OCI-LY1 (cell line): ENCODE measurements at regions not wholly inside any gene's neighbourhood (a gene's known extent, or its start where the extent isn't known, plus 50 kb on each side); places are given as distances from the start of the nearest gene placed in this dataset.

Experiments
- H2AFZ ChIP-seq: fragments of 200-600 bp; sonication (generic), shearing (Covaris generic); 2 replicates; pipeline ENCODE4 v1.6.0; 2014; ENCODE audit warnings: antibody characterized with exemption, mild to moderate bottlenecking, low read length
- H3F3A ChIP-seq: fragments of 200-600 bp; sonication (generic), shearing (Covaris generic); 2 replicates; pipeline ENCODE4 v1.6.0; 2014; ENCODE audit warnings: mild to moderate bottlenecking, antibody characterized with exemption, low read length, moderate library complexity; ENCODE audit not compliant: insufficient read depth
- H3K27ac ChIP-seq: fragments of 200-600 bp; sonication (generic); 2 replicates; pipeline ENCODE4 v1.5.1; 2014; ENCODE audit warnings: low read length, mixed run types, mild to moderate bottlenecking, low read depth; ENCODE audit not compliant: poor library complexity, severe bottlenecking
- H3K27me3 ChIP-seq: fragments of 200-600 bp; sonication (generic); 2 replicates; pipeline ENCODE4 v1.6.0; 2014; ENCODE audit warnings: antibody characterized with exemption, mild to moderate bottlenecking, low read length, moderate library complexity; ENCODE audit not compliant: insufficient read depth
- H3K36me3 ChIP-seq: fragments of 200-600 bp; sonication (generic); 2 replicates; pipeline ENCODE4 v1.6.1; 2014; ENCODE audit warnings: mild to moderate bottlenecking, antibody characterized with exemption, low read length, moderate library complexity, mixed read lengths; ENCODE audit not compliant: insufficient read depth
- H3K4me1 ChIP-seq: fragments of 200-600 bp; sonication (generic); 2 replicates; pipeline ENCODE4 v1.5.1; 2014; ENCODE audit warnings: mild to moderate bottlenecking, low read length, moderate library complexity; ENCODE audit not compliant: insufficient read depth, severe bottlenecking
- H3K4me2 ChIP-seq: fragments of 200-600 bp; sonication (generic), shearing (Covaris generic); 2 replicates; pipeline ENCODE4 v1.6.1; 2014; ENCODE audit warnings: low read length
- H3K4me3 ChIP-seq: fragments of 200-600 bp; sonication (generic); 2 replicates; pipeline ENCODE4 v1.5.1; 2014; ENCODE audit warnings: low read length, low read depth, mild to moderate bottlenecking, mixed read lengths; ENCODE audit not compliant: poor library complexity, severe bottlenecking
- H3K79me2 ChIP-seq: fragments of 200-600 bp; shearing (Covaris generic); 2 replicates; pipeline ENCODE4 v1.6.1; 2016; ENCODE audit warnings: mixed run types, low read length, mixed read lengths; ENCODE audit not compliant: insufficient read depth
- H3K9ac ChIP-seq: fragments of 200-600 bp; sonication (generic), shearing (Covaris generic); 2 replicates; pipeline ENCODE4 v1.6.1; 2014; ENCODE audit warnings: mild to moderate bottlenecking, low read length, mixed read lengths
- H3K9me2 ChIP-seq: fragments of 200-600 bp; sonication (generic), shearing (Covaris generic); 2 replicates; pipeline ENCODE4 v1.6.1; 2014; ENCODE audit warnings: low read depth, mild to moderate bottlenecking, low read length, mixed read lengths
- H3K9me3 ChIP-seq: fragments of 200-600 bp; shearing (Covaris generic); 2 replicates; pipeline ENCODE4 v1.6.1; 2014; ENCODE audit warnings: low read length, mixed read lengths
- H4K20me1 ChIP-seq: fragments of 200-600 bp; sonication (generic), shearing (Covaris generic); 2 replicates; pipeline ENCODE4 v1.6.0; 2016; ENCODE audit warnings: mild to moderate bottlenecking, low read length; ENCODE audit not compliant: insufficient read depth
- EZH2 ChIP-seq: fragments of 200-600 bp; sonication (generic), shearing (Covaris generic); IDR thresholded peaks from 2 replicates; pipeline ENCODE4 v1.8.0; 2017; ENCODE audit warnings: borderline replicate concordance, mixed run types, mild to moderate bottlenecking, antibody characterized with exemption, low read length, moderate library complexity, mixed read lengths
- TF ChIP-seq, protein P1 (sequence below): fragments of 200-600 bp; sonication (generic), shearing (Covaris generic); IDR thresholded peaks from 2 replicates; pipeline ENCODE4 v1.5.1; 2017; ENCODE audit warnings: mild to moderate bottlenecking, antibody characterized with exemption, low read length, moderate library complexity, mixed read lengths

- Histone ChIP-seq H3K9me3 (no peaks in the 10 kb centered on the region), H3K36me3 (no peaks in the 10 kb centered on the region), H3K9ac (no peak overlapping the region), H3K27ac (no peak overlapping the region), H3K79me2 (no peaks in the 10 kb centered on the region), H3K27me3 (peaks cover 13% of the 10 kb centered on the region; the same call in 1 of the 2 replicates), H2AFZ (no peak overlapping the region), H3K4me3 (no peak overlapping the region), H3K9me2 (no peaks in the 10 kb centered on the region), H3K4me1 (no peaks in the 10 kb centered on the region), H3K4me2 (no peak overlapping the region), H3F3A (no peaks in the 10 kb centered on the region), H4K20me1 (no peaks in the 10 kb centered on the region)
- TF ChIP-seq, protein P1, sequence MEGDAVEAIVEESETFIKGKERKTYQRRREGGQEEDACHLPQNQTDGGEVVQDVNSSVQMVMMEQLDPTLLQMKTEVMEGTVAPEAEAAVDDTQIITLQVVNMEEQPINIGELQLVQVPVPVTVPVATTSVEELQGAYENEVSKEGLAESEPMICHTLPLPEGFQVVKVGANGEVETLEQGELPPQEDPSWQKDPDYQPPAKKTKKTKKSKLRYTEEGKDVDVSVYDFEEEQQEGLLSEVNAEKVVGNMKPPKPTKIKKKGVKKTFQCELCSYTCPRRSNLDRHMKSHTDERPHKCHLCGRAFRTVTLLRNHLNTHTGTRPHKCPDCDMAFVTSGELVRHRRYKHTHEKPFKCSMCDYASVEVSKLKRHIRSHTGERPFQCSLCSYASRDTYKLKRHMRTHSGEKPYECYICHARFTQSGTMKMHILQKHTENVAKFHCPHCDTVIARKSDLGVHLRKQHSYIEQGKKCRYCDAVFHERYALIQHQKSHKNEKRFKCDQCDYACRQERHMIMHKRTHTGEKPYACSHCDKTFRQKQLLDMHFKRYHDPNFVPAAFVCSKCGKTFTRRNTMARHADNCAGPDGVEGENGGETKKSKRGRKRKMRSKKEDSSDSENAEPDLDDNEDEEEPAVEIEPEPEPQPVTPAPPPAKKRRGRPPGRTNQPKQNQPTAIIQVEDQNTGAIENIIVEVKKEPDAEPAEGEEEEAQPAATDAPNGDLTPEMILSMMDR = no peak
- TF ChIP-seq EZH2 = no peak
Measured at GRCh38 chr22:48829908-48830307, 997.8 kb downstream of the BRD1 start.

DNA sequence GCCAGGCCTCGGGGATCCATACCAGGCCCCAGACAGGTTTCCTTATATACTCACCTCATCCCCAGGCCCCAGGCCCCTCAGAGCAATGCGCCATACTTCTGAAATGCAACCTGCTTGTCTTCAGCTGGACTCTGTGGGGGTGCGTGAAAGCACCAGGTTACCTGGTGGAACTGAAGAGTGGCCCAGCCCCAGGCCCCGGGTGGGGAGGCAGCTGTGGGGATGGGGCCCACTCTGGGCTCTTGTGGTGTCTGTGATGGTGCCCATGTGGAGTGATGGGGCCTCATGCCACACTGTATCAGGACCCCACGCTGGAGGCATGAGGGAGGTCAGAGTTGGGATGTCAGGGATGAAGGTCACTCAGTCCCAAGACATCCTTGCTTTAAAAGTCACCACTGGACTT is 999.0 kb downstream of the BRD1 start:
- Histone ChIP-seq H3K9me2 (no peaks in the 10 kb centered on the region), H3K79me2 (no peaks in the 10 kb centered on the region), H4K20me1 (no peaks in the 10 kb centered on the region), H2AFZ (no peak overlapping the region), H3K27ac (no peak overlapping the region), H3K4me2 (no peak overlapping the region), H3K9me3 (no peaks in the 10 kb centered on the region), H3F3A (no peaks in the 10 kb centered on the region), H3K27me3 (peaks cover 13% of the 10 kb centered on the region; the same call in 1 of the 2 replicates), H3K4me3 (no peak overlapping the region), H3K4me1 (no peaks in the 10 kb centered on the region), H3K36me3 (no peaks in the 10 kb centered on the region), H3K9ac (no peak overlapping the region)
- TF ChIP-seq, protein P1 = no peak
- TF ChIP-seq EZH2 = no peak

DNA sequence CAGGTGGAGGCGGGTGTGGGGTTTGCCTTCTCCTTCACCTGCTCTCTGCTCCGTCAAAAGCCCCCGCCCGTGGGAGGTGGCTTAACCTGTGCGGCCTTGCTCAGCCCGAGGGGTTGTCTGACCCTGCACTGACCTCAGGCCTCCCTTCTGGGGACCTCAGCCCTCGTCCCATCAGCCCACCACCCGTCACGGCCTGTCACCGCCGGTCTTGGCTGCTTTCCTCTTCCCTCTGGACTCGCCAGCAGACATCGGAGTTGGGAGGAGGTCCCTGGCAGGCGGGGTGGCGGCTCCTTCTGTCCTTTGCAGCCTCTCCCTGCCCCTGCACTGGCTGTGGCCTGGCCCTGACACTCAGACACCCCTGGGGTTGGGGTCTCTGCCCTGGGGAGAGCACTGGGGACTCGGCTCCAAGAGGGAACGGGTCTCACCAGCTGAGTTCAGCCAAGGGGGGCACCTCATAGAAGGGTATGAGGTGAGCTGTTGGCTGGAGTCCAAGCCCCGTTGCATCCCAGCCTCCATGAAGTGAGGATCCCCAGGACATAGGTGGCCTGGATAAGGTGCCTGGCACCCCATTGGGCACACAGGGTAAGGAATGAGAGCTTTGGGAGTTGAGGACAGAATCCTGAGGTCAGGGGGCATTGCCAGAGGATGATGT is 999.6 kb downstream of the BRD1 start:
- H3K27ac ChIP-seq = no peak overlapping the region
- no peaks in the 10 kb centered on the region for H3K79me2 ChIP-seq
- H3K9ac ChIP-seq = no peak overlapping the region
- H2AFZ ChIP-seq = no peak overlapping the region
- H3K27me3 ChIP-seq = peaks cover 8% of the 10 kb centered on the region; the same call in 1 of the 2 replicates
- no peaks in the 10 kb centered on the region for H3K4me1 ChIP-seq
- no peak overlapping the region for H3K4me3 ChIP-seq
- no peak for TF ChIP-seq EZH2
- TF ChIP-seq, protein P1 = no peak
- H3K4me2 ChIP-seq = no peak overlapping the region
- no peaks in the 10 kb centered on the region for H4K20me1 ChIP-seq
- no peaks in the 10 kb centered on the region for H3K9me3 ChIP-seq
- H3K9me2 ChIP-seq = no peaks in the 10 kb centered on the region
- H3F3A ChIP-seq = no peaks in the 10 kb centered on the region
- no peaks in the 10 kb centered on the region for H3K36me3 ChIP-seq
